Glomerular endothelial cell (primary cell): ENCODE measurements at regions not wholly inside any gene's neighbourhood (a gene's known extent, or its start where the extent isn't known, plus 50 kb on each side); places are given as distances from the start of the nearest gene placed in this dataset.
"Not testable (repeated sequence)": the region's sequence is repeated elsewhere in the genome, so short reads cannot be mapped to it uniquely, and the experiment has no call there.

ENCODE experiments used
- DNase-seq: peaks from one replicate; pipeline ENCODE4 v3.0.0-alpha.2; 2011; ENCODE audit warnings: low read depth, low spot score; ENCODE audit errors: extremely low read depth

GRCh38 chr3:163513149-163513657 lies 1565.1 kb downstream of the SI start:
- no peak for DNase-seq

GRCh38 chr3:163508206-163508605 lies 1570.1 kb downstream of the SI start:
- no peak for DNase-seq

GRCh38 chr3:163504974-163505373 lies 1573.3 kb downstream of the SI start:
- no peak for DNase-seq

- not testable (repeated sequence) for DNase-seq
These were observed 1578.5 kb downstream of the SI start for GRCh38 chr3:163499736-163500219.

- DNase-seq: not testable (repeated sequence)
These were observed 1579.2 kb downstream of the SI start for GRCh38 chr3:163498842-163499735.

GRCh38 chr3:163491714-163492113 lies 1586.6 kb downstream of the SI start:
- DNase-seq: no peak

GRCh38 chr3:163490119-163490518 lies 1588.2 kb downstream of the SI start:
- DNase-seq: peak; percentile 9

GRCh38 chr3:163482695-163483094 lies 1595.6 kb downstream of the SI start:
- DNase-seq: no peak

GRCh38 chr3:163481738-163482137 lies 1596.6 kb downstream of the SI start:
- DNase-seq: no peak

GRCh38 chr3:163476179-163476578 lies 1602.1 kb downstream of the SI start:
- DNase-seq: no peak

- DNase-seq: no peak
These were observed 1603.5 kb downstream of the SI start for GRCh38 chr3:163474766-163475165.

- DNase-seq: no peak
These were observed 1609.6 kb downstream of the SI start for GRCh38 chr3:163468531-163469335.

GRCh38 chr3:163462446-163462845 lies 1615.8 kb downstream of the SI start:
- DNase-seq: no peak

- DNase-seq: no peak
These were observed 1627.6 kb downstream of the SI start for GRCh38 chr3:163450698-163451097.

- DNase-seq: no peak
These were observed 1639.5 kb downstream of the SI start for GRCh38 chr3:163438760-163439159.

GRCh38 chr3:163422671-163423070 lies 1655.6 kb downstream of the SI start:
- no peak for DNase-seq

- no peak for DNase-seq
These were observed 1686.7 kb downstream of the SI start for GRCh38 chr3:163391407-163392181.

GRCh38 chr3:163384383-163384782 lies 1693.9 kb downstream of the SI start:
- no peak for DNase-seq

GRCh38 chr3:163382183-163382582 lies 1696.1 kb downstream of the SI start:
- no peak for DNase-seq

GRCh38 chr3:163368168-163368567 lies 1710.1 kb downstream of the SI start:
- DNase-seq: no peak

GRCh38 chr3:163364717-163365116 lies 1713.6 kb downstream of the SI start:
- no peak for DNase-seq
